ENCODE measurements at regions not wholly inside any gene's neighbourhood (a gene's known extent, or its start where the extent isn't known, plus 50 kb on each side); places are given as distances from the start of the nearest gene placed in this dataset.

DNA sequence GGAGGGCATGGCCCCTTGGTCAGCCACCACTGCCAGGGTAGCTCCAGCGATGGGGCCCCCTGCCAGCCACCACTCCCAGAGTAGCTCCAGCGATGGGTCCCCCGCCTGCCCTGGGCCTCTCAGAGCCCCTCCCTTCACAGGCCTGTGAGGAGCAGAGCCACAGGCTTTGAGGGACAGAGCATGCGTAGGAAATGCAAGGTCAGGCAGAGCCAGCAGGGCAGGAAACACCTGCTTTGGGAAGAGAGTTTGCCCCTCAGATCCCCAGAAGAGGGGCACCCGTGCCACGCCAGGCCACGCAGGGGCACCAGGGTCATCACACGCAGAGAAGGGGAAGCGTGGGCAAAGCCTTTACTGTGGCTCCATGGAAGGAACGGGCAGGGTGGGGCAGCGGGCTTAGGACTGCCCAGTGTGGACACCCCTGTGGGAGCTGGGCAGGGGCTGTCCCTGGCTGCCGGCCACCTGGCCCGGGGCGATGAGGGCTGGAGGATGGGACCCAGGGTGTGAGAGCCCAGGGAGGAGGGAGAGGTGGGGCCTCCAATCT is 477.8 kb downstream of the BRD1 start:
- no peak for ATAC-seq (ENCODE audit: low FRiP score)
- no peak for DNase-seq (ENCODE audit: low spot score)
- TF ChIP-seq, protein P1, sequence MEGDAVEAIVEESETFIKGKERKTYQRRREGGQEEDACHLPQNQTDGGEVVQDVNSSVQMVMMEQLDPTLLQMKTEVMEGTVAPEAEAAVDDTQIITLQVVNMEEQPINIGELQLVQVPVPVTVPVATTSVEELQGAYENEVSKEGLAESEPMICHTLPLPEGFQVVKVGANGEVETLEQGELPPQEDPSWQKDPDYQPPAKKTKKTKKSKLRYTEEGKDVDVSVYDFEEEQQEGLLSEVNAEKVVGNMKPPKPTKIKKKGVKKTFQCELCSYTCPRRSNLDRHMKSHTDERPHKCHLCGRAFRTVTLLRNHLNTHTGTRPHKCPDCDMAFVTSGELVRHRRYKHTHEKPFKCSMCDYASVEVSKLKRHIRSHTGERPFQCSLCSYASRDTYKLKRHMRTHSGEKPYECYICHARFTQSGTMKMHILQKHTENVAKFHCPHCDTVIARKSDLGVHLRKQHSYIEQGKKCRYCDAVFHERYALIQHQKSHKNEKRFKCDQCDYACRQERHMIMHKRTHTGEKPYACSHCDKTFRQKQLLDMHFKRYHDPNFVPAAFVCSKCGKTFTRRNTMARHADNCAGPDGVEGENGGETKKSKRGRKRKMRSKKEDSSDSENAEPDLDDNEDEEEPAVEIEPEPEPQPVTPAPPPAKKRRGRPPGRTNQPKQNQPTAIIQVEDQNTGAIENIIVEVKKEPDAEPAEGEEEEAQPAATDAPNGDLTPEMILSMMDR (IDR thresholded peaks at IDR 0.05) = no peak

DNA sequence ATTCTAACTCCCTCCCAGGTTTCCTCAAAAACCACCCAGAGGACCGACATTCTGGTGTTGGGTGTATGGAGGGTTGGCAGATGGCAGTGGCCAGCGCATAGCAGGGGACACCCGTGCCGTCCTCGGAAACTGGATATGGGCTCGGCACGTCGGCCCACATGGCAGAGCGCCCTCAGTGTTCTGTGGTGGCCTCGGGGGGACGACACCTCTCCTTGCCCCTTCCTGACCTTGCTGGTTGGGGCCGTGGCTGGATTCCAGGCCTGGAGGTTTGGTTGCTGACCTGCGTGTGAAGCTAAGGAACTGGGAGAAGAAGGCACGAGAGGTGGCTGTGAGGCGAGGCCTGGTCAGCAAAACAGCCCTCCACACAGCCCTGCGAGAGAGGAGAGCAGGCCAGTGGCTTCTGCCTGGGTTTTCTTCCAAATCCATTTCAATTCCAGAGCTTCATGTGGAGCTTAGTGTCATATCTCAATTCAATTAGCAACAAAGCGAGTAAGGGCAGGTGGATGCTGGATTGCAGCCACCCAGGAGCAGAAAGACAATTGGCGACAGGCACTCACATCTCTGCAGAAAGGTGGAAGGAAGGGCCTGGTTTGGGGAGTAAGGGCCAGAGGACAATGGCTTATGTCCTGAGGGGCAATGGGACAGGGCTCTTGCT is 478.4 kb downstream of the BRD1 start:
- TF ChIP-seq, protein P1 (IDR thresholded peaks at IDR 0.05) = no peak
- DNase-seq (ENCODE audit: low spot score) (no peak), ATAC-seq (ENCODE audit: low FRiP score) (no peak)

DNA sequence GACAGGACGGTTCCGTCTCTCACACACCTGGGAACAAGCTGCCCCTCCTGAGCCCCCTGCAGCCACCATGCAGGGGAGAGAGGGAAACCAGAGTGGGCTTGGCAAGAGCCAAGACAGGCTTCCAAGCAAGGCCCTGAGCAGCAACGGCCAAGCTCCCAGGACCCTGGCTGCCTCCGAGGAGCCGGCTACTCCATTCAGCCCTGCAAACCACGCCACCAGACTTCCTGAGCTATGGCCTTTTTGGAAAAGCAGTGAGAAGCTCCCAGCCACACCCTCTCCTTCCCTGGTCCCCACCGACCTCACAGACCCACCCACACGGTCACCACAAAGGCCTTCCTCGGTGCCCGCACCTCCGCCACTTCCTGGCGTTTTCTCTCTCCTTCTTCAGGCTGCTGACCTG is 479.0 kb downstream of the BRD1 start:
- ATAC-seq (ENCODE audit: low FRiP score) = no peak
- no peak for DNase-seq (ENCODE audit: low spot score)
- TF ChIP-seq, protein P1 (IDR thresholded peaks at IDR 0.05) = no peak

DNA sequence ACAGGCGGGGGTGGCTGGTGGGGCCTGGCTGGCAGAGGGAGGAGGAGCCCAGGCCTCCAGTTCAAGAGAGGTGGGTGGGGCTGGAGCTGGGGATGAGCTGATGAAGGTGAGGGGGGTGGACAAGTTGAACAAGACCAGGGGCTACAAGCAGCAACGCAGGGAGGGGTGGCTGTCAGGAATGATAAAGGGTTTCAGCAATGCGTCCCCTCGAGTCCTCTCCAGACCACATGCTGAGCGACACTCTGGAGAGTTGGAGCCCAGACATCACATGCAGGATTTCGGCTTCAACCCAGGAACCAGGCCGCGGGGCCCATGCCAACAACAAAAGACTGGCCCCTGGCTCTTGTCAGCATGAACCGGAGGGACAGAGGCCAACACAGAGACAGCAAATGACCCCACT is 480.3 kb downstream of the BRD1 start:
- DNase-seq (ENCODE audit: low spot score) (no peak), ATAC-seq (ENCODE audit: low FRiP score) (no peak)
- TF ChIP-seq, protein P1 (IDR thresholded peaks at IDR 0.05) = no peak

DNA sequence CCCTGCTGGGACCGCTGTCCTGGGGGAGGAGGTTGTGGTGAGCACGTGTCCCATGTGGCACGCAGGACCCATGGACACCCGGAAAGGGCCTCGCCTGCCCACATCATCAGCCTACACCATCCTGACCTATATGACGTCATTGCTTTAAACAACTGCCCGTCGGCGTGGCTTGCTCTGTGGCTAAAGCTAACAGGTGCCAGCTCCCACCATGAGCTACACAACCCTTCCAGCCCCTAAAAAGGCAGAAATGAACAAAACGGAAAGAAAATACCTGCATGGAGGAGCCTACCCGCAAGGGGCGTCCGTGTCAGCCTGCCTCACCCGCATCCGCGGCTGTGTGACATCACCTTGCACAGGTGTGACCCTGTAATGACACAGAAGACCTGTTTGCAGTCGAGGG is 481.8 kb downstream of the BRD1 start:
- ATAC-seq (ENCODE audit: low FRiP score) (no peak), DNase-seq (ENCODE audit: low spot score) (no peak)
- TF ChIP-seq, protein P1 (IDR thresholded peaks at IDR 0.05) = no peak

DNA sequence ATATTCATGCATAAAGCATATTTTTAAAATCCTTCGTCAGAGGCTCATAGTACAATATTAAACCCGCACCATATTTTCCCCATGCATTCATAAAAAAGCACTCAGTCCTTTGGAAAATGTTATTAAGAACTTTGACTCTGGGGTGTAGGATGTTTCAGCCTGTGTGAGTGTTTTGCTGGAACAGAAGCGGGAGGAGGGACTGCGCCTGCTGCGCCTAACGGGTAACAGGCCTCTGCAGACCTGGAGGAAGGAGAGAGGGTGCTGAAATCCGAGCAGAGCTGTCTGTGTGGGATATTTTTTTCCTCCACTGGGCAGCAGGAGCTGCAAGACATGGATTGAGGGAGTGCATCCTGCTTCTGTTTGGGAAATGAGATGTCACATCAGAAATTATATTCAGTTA is 483.0 kb downstream of the BRD1 start:
- DNase-seq (ENCODE audit: low spot score) (no peak), ATAC-seq (ENCODE audit: low FRiP score) (no peak)
- TF ChIP-seq, protein P1 (IDR thresholded peaks at IDR 0.05) = no peak

DNA sequence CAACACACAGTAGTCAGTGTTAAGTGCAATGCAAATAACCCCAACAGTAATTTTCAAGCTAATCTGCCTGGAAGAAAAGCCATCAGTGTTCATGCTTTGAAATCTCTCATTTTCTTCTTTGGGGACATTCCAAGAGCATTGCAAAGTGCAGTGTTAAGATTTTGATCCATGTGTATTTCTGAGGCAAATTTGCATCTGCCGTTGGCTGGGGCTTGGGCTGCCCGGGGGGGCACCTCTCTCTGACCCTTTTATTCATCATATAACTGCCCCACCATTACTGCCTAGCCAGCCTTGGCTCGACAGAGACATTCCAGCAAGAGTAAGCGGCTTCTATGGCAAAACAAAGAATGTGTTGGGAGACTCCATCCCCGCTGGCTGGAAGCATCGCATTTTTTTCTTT is 483.5 kb downstream of the BRD1 start:
- no peak for ATAC-seq (ENCODE audit: low FRiP score)
- TF ChIP-seq, protein P1 (IDR thresholded peaks at IDR 0.05) = no peak

More for the DNA sequence above, 483.5 kb downstream of the BRD1 start:
- DNase-seq (ENCODE audit: low spot score) = no peak

Measured in omental fat pad (tissue), 3 donors.